Activated CD4-positive, alpha-beta T cell treated with anti-CD3 and anti-CD28 coated beads, Interleukin-2, Interleukin-4, amounts not matched to agents 100 ng/mL and 50 ng/mL, durations not matched to agents 16 hours and 8 hours (primary cell): ENCODE measurements at regions not wholly inside any gene's neighbourhood (a gene's known extent, or its start where the extent isn't known, plus 50 kb on each side); places are given as distances from the start of the nearest gene placed in this dataset.
"Not testable (repeated sequence)": the region's sequence is repeated elsewhere in the genome, so short reads cannot be mapped to it uniquely, and the experiment has no call there.

ENCODE experiments used
- DNase-seq: peaks from one replicate; pipeline ENCODE4 v3.0.0-alpha.2; 2020; ENCODE audit warnings: low spot score

DNA sequence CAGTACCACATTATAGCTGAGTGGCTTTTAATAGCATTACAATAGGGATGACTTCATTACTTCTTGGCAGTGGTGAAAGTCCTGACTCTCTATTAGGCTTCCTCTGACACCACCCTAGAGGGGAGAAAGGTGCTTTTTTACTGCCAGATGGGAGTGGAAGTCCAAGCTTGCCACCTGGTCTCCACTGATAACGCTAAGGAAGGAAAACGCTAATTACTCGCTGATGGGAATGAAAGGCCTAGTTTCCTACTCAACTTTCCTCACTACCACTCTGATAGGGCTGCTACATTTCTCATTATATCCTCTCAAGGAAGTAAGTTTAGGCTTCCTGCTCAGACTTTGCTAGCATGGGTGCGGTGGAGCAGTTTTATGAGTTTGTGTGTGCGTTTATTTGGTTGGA is 62.3 kb upstream of the PAGE3 start:
- DNase-seq: no peak

DNA sequence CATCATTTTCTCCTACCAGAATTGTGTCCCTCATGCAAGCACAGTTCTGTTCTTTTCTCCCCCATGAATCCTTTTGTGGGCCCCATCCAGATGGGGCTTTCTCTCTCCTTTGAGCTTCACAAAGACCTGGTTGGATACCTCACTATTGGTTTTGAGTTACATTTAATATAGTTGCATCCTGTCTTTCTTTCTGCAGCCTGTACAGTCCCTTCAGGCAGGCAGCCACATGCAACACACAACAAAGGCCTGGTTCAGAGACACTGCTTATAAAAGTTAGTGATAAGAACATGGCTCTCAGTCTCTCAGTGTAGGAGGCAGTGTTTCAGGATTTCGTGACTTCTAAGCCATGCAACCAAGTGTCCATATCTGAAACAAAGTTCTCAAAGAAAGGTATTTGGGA is 70.6 kb upstream of the PAGE3 start:
- no peak for DNase-seq

GRCh38 chrX:55336176-55336575 is 71.5 kb upstream of the PAGE3 start:
- DNase-seq: no peak

DNA sequence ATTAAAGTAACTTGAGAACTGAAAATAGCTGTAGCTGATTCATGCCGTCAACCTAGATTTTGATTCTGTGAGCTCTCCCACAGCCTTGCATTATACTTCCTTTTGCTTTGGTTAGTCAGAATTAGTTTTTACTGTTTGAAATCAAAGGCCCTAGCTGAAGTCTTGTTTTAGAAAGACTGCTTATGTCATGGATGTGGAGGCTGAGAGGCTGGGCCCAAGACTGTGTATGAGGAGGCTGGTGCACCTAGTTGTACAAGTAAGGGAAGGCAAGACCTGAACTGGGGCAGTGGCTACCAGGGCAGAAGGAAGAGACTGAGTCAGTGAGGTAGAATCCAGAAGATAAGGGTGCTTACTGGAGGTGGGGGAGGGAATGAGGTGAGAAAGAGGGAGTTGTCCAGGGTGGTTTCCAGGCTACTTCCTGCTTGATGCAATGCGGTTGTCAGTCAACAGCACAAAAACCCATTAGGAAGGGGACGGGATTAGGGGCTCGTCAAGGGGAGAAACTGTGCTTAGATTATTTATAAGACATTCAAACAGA is 76.2 kb upstream of the PAGE3 start:
- no peak for DNase-seq

- peak; percentile 40 for DNase-seq
Observed at GRCh38 chrX:55342533-55343501, 78.1 kb upstream of the PAGE3 start.

DNA sequence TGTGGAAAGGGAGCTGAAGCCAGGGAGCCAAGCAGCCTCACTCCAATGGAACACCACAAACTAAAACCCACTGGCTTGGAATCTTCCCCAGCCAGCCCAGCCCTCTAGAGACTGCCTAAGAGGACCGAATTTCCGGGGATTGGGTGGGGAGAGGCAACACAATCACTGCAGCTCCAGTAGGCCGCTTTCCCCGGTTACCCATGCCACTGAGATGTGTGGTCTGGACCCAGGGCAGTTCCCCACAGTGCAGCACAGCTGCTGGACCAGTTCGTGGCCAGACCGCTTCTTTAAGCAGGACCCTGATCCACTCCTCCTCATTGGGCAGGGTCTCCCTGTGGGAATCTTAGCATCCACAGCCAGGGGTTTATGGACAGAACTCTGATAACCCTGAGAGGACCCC is 91.9 kb upstream of the PAGE3 start:
- DNase-seq: no peak

GRCh38 chrX:55357236-55357635 is 92.5 kb upstream of the PAGE3 start:
- DNase-seq: no peak

GRCh38 chrX:55379396-55379795 is 72.5 kb upstream of the MAGEH1 start:
- DNase-seq: no peak

GRCh38 chrX:55389376-55389775 is 62.6 kb upstream of the MAGEH1 start:
- DNase-seq: no peak

GRCh38 chrX:55396836-55397235 is 55.1 kb upstream of the MAGEH1 start:
- DNase-seq: not testable (repeated sequence)
